GM23338 (cell line): ENCODE measurements at regions not wholly inside any gene's neighbourhood (a gene's known extent, or its start where the extent isn't known, plus 50 kb on each side); places are given as distances from the start of the nearest gene placed in this dataset.

Source experiments
- ATAC-seq: fragments of 200-7000 bp; cut with Tn5 transposase; 3 replicates; pipeline ENCODE4 v1.9.1; 2020
- DNase-seq: peaks from one replicate; pipeline ENCODE4 v3.0.0-alpha.2; 2015; ENCODE audit warnings: low spot score
- H2AFZ ChIP-seq: fragments of 200-600 bp; sonication (generic); 2 replicates; pipeline ENCODE4 v1.8.0; 2016; ENCODE audit warnings: antibody characterized with exemption, mild to moderate bottlenecking, moderate library complexity
- H3F3A ChIP-seq: fragments of 200-600 bp; sonication (generic); replicated peaks from 2 replicates; pipeline ENCODE4 v1.8.0; 2017; ENCODE audit warnings: antibody characterized with exemption, mixed run types, low read depth
- H3K27ac ChIP-seq: fragments of 200-600 bp; sonication (generic); 2 replicates; pipeline ENCODE4 v1.6.1; 2016; ENCODE audit warnings: low read depth
- H3K27me3 ChIP-seq: fragments of 200-600 bp; sonication (generic); 2 replicates; pipeline ENCODE4 v1.8.0; 2016; ENCODE audit warnings: mild to moderate bottlenecking, mixed run types, moderate library complexity; ENCODE audit not compliant: insufficient read depth
- H3K36me3 ChIP-seq: fragments of 200-600 bp; sonication (generic); 2 replicates; pipeline ENCODE4 v1.8.0; 2016; ENCODE audit warnings: mild to moderate bottlenecking; ENCODE audit not compliant: insufficient read depth
- H3K4me1 ChIP-seq: fragments of 200-600 bp; sonication (generic); 2 replicates; pipeline ENCODE4 v1.8.0; 2016; ENCODE audit warnings: mild to moderate bottlenecking, moderate library complexity; ENCODE audit not compliant: insufficient read depth
- H3K4me2 ChIP-seq: fragments of 200-600 bp; sonication (generic); 2 replicates; pipeline ENCODE4 v1.7.1; 2017; ENCODE audit warnings: mixed run types
- H3K4me3 ChIP-seq: fragments of 200-600 bp; sonication (generic); 2 replicates; pipeline ENCODE4 v1.6.1; 2016; ENCODE audit warnings: mixed run types
- H3K79me2 ChIP-seq: fragments of 200-600 bp; sonication (generic); replicated peaks from 2 replicates; pipeline ENCODE4 v1.8.0; 2017; ENCODE audit warnings: mild to moderate bottlenecking; ENCODE audit not compliant: insufficient read depth
- H3K9me2 ChIP-seq: fragments of 200-600 bp; sonication (generic); 2 replicates; pipeline ENCODE4 v1.8.0; 2017; ENCODE audit not compliant: insufficient read depth
- H4K20me1 ChIP-seq: fragments of 200-600 bp; sonication (generic); replicated peaks from 2 replicates; pipeline ENCODE4 v1.8.0; 2017; ENCODE audit warnings: mild to moderate bottlenecking; ENCODE audit not compliant: insufficient read depth
- H3K27ac Mint-ChIP-seq: 2 replicates; pipeline ENCODE4 v1.8.0; 2020; ENCODE audit warnings: inconsistent platforms, mild to moderate bottlenecking, moderate library complexity, mixed read lengths
- H3K27me3 Mint-ChIP-seq: 3 replicates; pipeline ENCODE4 v1.8.0; 2022; ENCODE audit warnings: low read depth, mild to moderate bottlenecking, moderate library complexity, mixed read lengths, inconsistent platforms; ENCODE audit not compliant: insufficient read depth, poor library complexity
- H3K36me3 Mint-ChIP-seq: 3 replicates; pipeline ENCODE4 v1.8.0; 2021; ENCODE audit warnings: low read depth, mild to moderate bottlenecking, inconsistent platforms, moderate library complexity, mixed read lengths
- H3K4me1 Mint-ChIP-seq: 3 replicates; pipeline ENCODE4 v1.8.0; 2020; ENCODE audit warnings: mild to moderate bottlenecking, inconsistent platforms, mixed read lengths
- H3K4me3 Mint-ChIP-seq: 3 replicates; pipeline ENCODE4 v1.8.0; 2021; ENCODE audit warnings: moderate library complexity, mild to moderate bottlenecking, inconsistent platforms, mixed read lengths
- H3K9me3 Mint-ChIP-seq: 3 replicates; pipeline ENCODE4 v1.8.0; 2020; ENCODE audit warnings: moderate library complexity, mild to moderate bottlenecking, inconsistent platforms, mixed read lengths
- CREB1 ChIP-seq: fragments of 250-450 bp; sonication (Bioruptor Pico); IDR thresholded peaks from 2 replicates; pipeline ENCODE4 v1.5.0; 2020; ENCODE audit warnings: low read depth, mild to moderate bottlenecking, moderate library complexity
- CTCF ChIP-seq, 2 experiments: fragments of 200-600 bp in 1 of 2; sonication (generic) in 1 of 2; conservative IDR thresholded peaks; 2 replicates each; pipeline versions ENCODE4 v1.5.1 to v1.6.1; 2016 to 2017; ENCODE audit warnings: antibody characterized with exemption in 2 of 2, low read depth in 2 of 2, mild to moderate bottlenecking in 2 of 2, moderate library complexity in 1 of 2
- EZH2 ChIP-seq: fragments of 200-600 bp; sonication (generic); IDR thresholded peaks from one replicate; pipeline ENCODE4 v1.8.0; 2017; ENCODE audit warnings: antibody characterized with exemption, mild to moderate bottlenecking, low read depth; ENCODE audit not compliant: unreplicated experiment
- EZH2phosphoT487 ChIP-seq: fragments of 200-600 bp; sonication (generic); IDR thresholded peaks from one replicate; pipeline ENCODE4 v1.8.1; 2018; ENCODE audit warnings: antibody characterized with exemption; ENCODE audit not compliant: unreplicated experiment
- NANOG ChIP-seq: IDR thresholded peaks from 2 replicates; pipeline ENCODE4 v1.6.1; 2016; ENCODE audit warnings: antibody characterized with exemption, borderline replicate concordance
- POLR2AphosphoS5 ChIP-seq: IDR thresholded peaks from 2 replicates; pipeline ENCODE4 v1.6.1; 2016; ENCODE audit warnings: antibody characterized with exemption, low read depth
- REST ChIP-seq: IDR thresholded peaks from one replicate; pipeline ENCODE4 v1.6.1; 2018; ENCODE audit warnings: antibody characterized with exemption; ENCODE audit not compliant: unreplicated experiment
- STAT1 ChIP-seq: IDR thresholded peaks from one replicate; pipeline ENCODE4 v1.6.1; 2016; ENCODE audit warnings: antibody characterized with exemption; ENCODE audit not compliant: unreplicated experiment
- ZNF331 ChIP-seq: fragments of 250-450 bp; sonication (Bioruptor Pico); IDR thresholded peaks from 2 replicates; pipeline ENCODE4 v1.5.0; 2020; ENCODE audit warnings: low read depth, mild to moderate bottlenecking, moderate library complexity
- ZNF462 ChIP-seq: fragments of 250-450 bp; sonication (Bioruptor Pico); IDR thresholded peaks from 2 replicates; pipeline ENCODE4 v1.5.0; 2020; ENCODE audit warnings: mild to moderate bottlenecking, moderate library complexity

GRCh38 chr7:130869918-130870317, 135.9 kb upstream of the KLF14 start (continued):
- TF ChIP-seq ZNF462 (CRISPR knock-in tag): no peak

GRCh38 chr7:130872341-130872740, 138.3 kb upstream of the KLF14 start:
- Mint-ChIP-seq H3K36me3 (no peaks in the 10 kb centered on the region), H3K4me1 (peaks cover 24% of the 10 kb centered on the region), H3K4me3 (no peak overlapping the region), H3K27ac (no peak overlapping the region), H3K27me3 (peaks cover 4% of the 10 kb centered on the region), H3K9me3 (no peaks in the 10 kb centered on the region)
- Histone ChIP-seq H3K4me1 (peaks cover 10% of the 10 kb centered on the region), H4K20me1 (no peaks in the 10 kb centered on the region; the same call in 1 of the 2 replicates), H3K4me3 (no peak overlapping the region), H3K79me2 (no peaks in the 10 kb centered on the region), H3K4me2 (no peak overlapping the region), H3F3A (no peaks in the 10 kb centered on the region), H3K36me3 (no peaks in the 10 kb centered on the region), H3K27ac (no peak overlapping the region), H3K9me2 (no peaks in the 10 kb centered on the region), H3K27me3 (no peaks in the 10 kb centered on the region), H2AFZ (no peak overlapping the region)
- ATAC-seq: no peak
- no peak for DNase-seq
- TF ChIP-seq NANOG: no peak
- TF ChIP-seq POLR2AphosphoS5: no peak
- no peak for TF ChIP-seq CTCF (conservative IDR thresholded peaks at IDR 0.05; ENCODE audit: low read depth in 2 of 2)
- no peak for TF ChIP-seq EZH2
- TF ChIP-seq REST: no peak
- no peak for TF ChIP-seq EZH2phosphoT487
- TF ChIP-seq ZNF331: no peak
- TF ChIP-seq CREB1 (CRISPR knock-in tag): no peak
- TF ChIP-seq STAT1: no peak
